Brain microvascular endothelial cell (primary cell): ENCODE measurements at regions not wholly inside any gene's neighbourhood (a gene's known extent, or its start where the extent isn't known, plus 50 kb on each side); places are given as distances from the start of the nearest gene placed in this dataset.

Source experiments
- DNase-seq: peaks from one replicate; pipeline ENCODE4 v3.0.0-alpha.2; 2020
- H3K27ac ChIP-seq: fragments of 250-450 bp; sonication (Bioruptor Pico); 2 replicates; pipeline ENCODE4 v1.5.1; 2020; ENCODE audit warnings: mild to moderate bottlenecking, moderate library complexity
- H3K27me3 ChIP-seq: fragments of 250-450 bp; sonication (Bioruptor Pico); replicated peaks from 2 replicates; pipeline ENCODE4 v1.5.1; 2020; ENCODE audit warnings: mild to moderate bottlenecking
- H3K36me3 ChIP-seq: fragments of 250-450 bp; sonication (Bioruptor Pico); replicated peaks from 2 replicates; pipeline ENCODE4 v1.5.1; 2020; ENCODE audit warnings: mild to moderate bottlenecking
- H3K4me3 ChIP-seq: 2 replicates; pipeline ENCODE4 v1.5.1; 2011; ENCODE audit warnings: low read depth, mild to moderate bottlenecking, control low read depth, low read length, moderate library complexity
- in situ Hi-C: cut with HindIII; loops from 2 replicates; pipeline ENCODE4 v1.10.0; 2017; ENCODE audit warnings: low sequenced_read_pairs, low pct_ligation_motif_present
- TF ChIP-seq, protein P1 (sequence below): IDR thresholded peaks from 2 replicates; pipeline ENCODE4 v1.5.1; 2011; ENCODE audit warnings: low read depth, mild to moderate bottlenecking, moderate library complexity, low read length, control low read depth, inconsistent platforms; ENCODE audit errors: missing control alignments

- in situ Hi-C loops = no loop called here
- Histone ChIP-seq H3K4me3 (no peak overlapping the region), H3K27me3 (no peaks in the 10 kb centered on the region), H3K36me3 (no peaks in the 10 kb centered on the region), H3K27ac (no peak overlapping the region)
- TF ChIP-seq, protein P1, sequence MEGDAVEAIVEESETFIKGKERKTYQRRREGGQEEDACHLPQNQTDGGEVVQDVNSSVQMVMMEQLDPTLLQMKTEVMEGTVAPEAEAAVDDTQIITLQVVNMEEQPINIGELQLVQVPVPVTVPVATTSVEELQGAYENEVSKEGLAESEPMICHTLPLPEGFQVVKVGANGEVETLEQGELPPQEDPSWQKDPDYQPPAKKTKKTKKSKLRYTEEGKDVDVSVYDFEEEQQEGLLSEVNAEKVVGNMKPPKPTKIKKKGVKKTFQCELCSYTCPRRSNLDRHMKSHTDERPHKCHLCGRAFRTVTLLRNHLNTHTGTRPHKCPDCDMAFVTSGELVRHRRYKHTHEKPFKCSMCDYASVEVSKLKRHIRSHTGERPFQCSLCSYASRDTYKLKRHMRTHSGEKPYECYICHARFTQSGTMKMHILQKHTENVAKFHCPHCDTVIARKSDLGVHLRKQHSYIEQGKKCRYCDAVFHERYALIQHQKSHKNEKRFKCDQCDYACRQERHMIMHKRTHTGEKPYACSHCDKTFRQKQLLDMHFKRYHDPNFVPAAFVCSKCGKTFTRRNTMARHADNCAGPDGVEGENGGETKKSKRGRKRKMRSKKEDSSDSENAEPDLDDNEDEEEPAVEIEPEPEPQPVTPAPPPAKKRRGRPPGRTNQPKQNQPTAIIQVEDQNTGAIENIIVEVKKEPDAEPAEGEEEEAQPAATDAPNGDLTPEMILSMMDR = no peak
- DNase-seq = no peak
Measured at GRCh38 chrX:7261672-7262332, 113.8 kb upstream of the PUDP start.

- no peak for DNase-seq
- TF ChIP-seq, protein P1 = no peak
- in situ Hi-C loops = no loop called here
Measured at GRCh38 chrX:7254144-7254543, 106.2 kb upstream of the PUDP start.

GRCh38 chrX:7253565-7253964, 105.6 kb upstream of the PUDP start:
- H3K27me3 ChIP-seq = no peaks in the 10 kb centered on the region
- in situ Hi-C loops = no loop called here
- no peak overlapping the region for H3K27ac ChIP-seq
- no peaks in the 10 kb centered on the region for H3K36me3 ChIP-seq
- no peak for DNase-seq
- TF ChIP-seq, protein P1 = no peak
- H3K4me3 ChIP-seq = no peak overlapping the region

More at GRCh38 chrX:7254144-7254543, 106.2 kb upstream of the PUDP start:
- Histone ChIP-seq H3K27me3 (no peaks in the 10 kb centered on the region), H3K27ac (no peak overlapping the region), H3K4me3 (no peak overlapping the region), H3K36me3 (no peaks in the 10 kb centered on the region)

DNA sequence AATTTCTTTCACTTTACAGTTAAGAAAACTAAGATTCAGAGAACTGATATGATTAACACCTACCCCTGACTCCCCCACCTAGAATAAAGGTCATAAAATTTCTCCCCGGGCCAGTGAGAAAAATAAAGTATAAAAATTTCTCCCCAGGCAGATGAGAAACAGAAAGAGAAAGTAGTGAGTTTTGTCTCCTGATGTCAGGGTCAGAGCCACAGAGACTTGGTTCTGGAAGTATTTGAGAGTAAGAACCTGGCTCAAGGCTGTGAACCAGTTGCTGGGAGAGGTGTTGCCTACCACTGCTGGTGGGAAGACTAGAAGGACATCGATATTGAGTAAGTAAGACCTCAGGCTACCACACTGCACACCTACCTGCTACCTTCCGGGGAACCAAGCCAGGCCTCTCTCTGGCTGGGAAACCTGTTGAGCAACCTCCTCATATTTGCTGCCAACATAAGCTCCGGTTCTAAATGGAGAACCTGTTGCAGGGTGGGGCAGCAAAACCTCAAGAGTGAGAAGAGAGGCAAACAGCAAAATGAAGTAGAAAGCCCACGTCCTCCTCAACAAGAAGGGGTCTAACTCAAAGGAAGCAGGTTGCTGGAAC, 104.2 kb upstream of the PUDP start:
- no peak overlapping the region for H3K4me3 ChIP-seq
- no peak for DNase-seq

GRCh38 chrX:7247346-7247745, 99.4 kb upstream of the PUDP start:
- no peaks in the 10 kb centered on the region for H3K36me3 ChIP-seq
- H3K27me3 ChIP-seq = no peaks in the 10 kb centered on the region
- no peak overlapping the region for H3K27ac ChIP-seq
- in situ Hi-C loops = no loop called here
- TF ChIP-seq, protein P1 = no peak
- no peak overlapping the region for H3K4me3 ChIP-seq
- DNase-seq = no peak

More for the DNA sequence above, 104.2 kb upstream of the PUDP start:
- no peaks in the 10 kb centered on the region for H3K27me3 ChIP-seq
- TF ChIP-seq, protein P1 = no peak
- in situ Hi-C loops = no loop called here
- no peaks in the 10 kb centered on the region for H3K36me3 ChIP-seq
- H3K27ac ChIP-seq = no peak overlapping the region

- Histone ChIP-seq H3K4me3 (no peak overlapping the region), H3K36me3 (no peaks in the 10 kb centered on the region), H3K27me3 (no peaks in the 10 kb centered on the region), H3K27ac (no peak overlapping the region)
- in situ Hi-C loops = no loop called here
- DNase-seq = no peak
- TF ChIP-seq, protein P1 = no peak
Measured at GRCh38 chrX:7244405-7244804, 96.5 kb upstream of the PUDP start.
